Uterus (tissue), 3 donors: ENCODE measurements at regions not wholly inside any gene's neighbourhood (a gene's known extent, or its start where the extent isn't known, plus 50 kb on each side); places are given as distances from the start of the nearest gene placed in this dataset.

Experiments
- DNase-seq, 2 donors: peaks; one replicate each; pipeline ENCODE4 v3.0.0-alpha.2; 2019 to 2020
- H3K27ac ChIP-seq, 2 donors: fragments of 200-600 bp; sonication (generic); 1 replicate in 1 of 2; 2 replicates in 1 of 2; pipeline ENCODE4 v1.5.1; 2016 to 2018
- H3K27me3 ChIP-seq, 2 donors: fragments of 200-600 bp; sonication (generic); one replicate each; pipeline ENCODE4 v1.5.1; 2018 to 2019; ENCODE audit warnings: control low read depth in 1 of 2
- H3K36me3 ChIP-seq, 2 donors: fragments of 200-600 bp; sonication (generic); one replicate each; pipeline ENCODE4 v1.5.1; 2019; ENCODE audit warnings: control low read depth in 1 of 2
- H3K4me1 ChIP-seq, 2 donors: fragments of 200-600 bp; sonication (generic); one replicate each; pipeline ENCODE4 v1.5.1; 2018 to 2019; ENCODE audit warnings: control low read depth in 1 of 2
- H3K4me3 ChIP-seq, 2 donors: fragments of 200-600 bp; sonication (generic); 1 replicate in 1 of 2; 2 replicates in 1 of 2; pipeline ENCODE4 v1.5.1; 2018 to 2019; ENCODE audit warnings: mild to moderate bottlenecking in 1 of 2
- H3K9me3 ChIP-seq, 2 donors: fragments of 200-600 bp; sonication (generic); one replicate each; pipeline ENCODE4 v1.5.1; 2019; ENCODE audit warnings: control low read depth in 1 of 2
- POLR2A ChIP-seq, 2 donors: fragments of 450-650 bp; IDR thresholded peaks; one replicate each; pipeline ENCODE4 v1.6.1; 2016; ENCODE audit warnings: antibody characterized with exemption in 2 of 2, mild to moderate bottlenecking in 1 of 2, moderate library complexity in 1 of 2
- intact Hi-C: fragments of 100-400 bp; cut with DNase I; formaldehyde crosslinking; loops from one replicate; pipeline ENCODE4 v1.15.1; 2023; ENCODE audit warnings: low total_unique reads
- TF ChIP-seq, protein P1 (sequence below), 4 experiments: fragments of 200-600 bp in 2 of 4; fragments of 450-650 bp in 2 of 4; sonication (generic) in 2 of 4; IDR thresholded peaks; one replicate each; pipeline ENCODE4 v1.5.1; 2016 to 2019; ENCODE audit warnings: antibody characterized with exemption in 4 of 4, mild to moderate bottlenecking in 2 of 4, moderate library complexity in 1 of 4
- donor health status: DM: yes; HTN: yes; CAD: no.

DNA sequence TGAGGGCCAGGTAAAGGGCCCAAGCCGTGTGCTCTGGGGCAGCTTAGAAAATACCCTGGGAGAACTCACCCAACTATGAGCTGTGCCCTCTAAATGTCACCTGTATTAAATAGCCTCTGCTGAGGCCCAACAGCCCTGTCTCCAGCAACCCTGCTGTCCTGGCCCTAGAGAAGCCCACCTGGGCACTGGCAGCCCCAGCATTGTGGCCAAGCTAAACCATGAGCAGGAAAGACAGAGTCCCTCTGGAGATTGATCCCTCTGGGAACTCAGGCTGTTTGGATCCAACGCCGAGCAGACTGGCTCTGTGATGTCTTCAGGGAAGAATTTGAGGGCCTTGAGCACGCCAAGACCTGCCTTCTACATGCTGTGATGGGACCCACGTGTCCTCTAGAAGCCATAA, 126.5 kb downstream of the TTC32 start:
- intact Hi-C loops: no loop called here
- no peaks in the 10 kb centered on the region for H3K27me3 ChIP-seq
- no peak for TF ChIP-seq POLR2A (IDR thresholded peaks at IDR 0.05)
- TF ChIP-seq, protein P1, sequence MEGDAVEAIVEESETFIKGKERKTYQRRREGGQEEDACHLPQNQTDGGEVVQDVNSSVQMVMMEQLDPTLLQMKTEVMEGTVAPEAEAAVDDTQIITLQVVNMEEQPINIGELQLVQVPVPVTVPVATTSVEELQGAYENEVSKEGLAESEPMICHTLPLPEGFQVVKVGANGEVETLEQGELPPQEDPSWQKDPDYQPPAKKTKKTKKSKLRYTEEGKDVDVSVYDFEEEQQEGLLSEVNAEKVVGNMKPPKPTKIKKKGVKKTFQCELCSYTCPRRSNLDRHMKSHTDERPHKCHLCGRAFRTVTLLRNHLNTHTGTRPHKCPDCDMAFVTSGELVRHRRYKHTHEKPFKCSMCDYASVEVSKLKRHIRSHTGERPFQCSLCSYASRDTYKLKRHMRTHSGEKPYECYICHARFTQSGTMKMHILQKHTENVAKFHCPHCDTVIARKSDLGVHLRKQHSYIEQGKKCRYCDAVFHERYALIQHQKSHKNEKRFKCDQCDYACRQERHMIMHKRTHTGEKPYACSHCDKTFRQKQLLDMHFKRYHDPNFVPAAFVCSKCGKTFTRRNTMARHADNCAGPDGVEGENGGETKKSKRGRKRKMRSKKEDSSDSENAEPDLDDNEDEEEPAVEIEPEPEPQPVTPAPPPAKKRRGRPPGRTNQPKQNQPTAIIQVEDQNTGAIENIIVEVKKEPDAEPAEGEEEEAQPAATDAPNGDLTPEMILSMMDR (IDR thresholded peaks at IDR 0.05): no peak
- H3K4me3 ChIP-seq: no peak overlapping the region
- H3K27ac ChIP-seq: no peak overlapping the region
- no peaks in the 10 kb centered on the region for H3K9me3 ChIP-seq
- no peaks in the 10 kb centered on the region for H3K36me3 ChIP-seq
- no peak for DNase-seq
- H3K4me1 ChIP-seq: peaks cover 0 to 3% of the 10 kb centered on the region in 2 donors

DNA sequence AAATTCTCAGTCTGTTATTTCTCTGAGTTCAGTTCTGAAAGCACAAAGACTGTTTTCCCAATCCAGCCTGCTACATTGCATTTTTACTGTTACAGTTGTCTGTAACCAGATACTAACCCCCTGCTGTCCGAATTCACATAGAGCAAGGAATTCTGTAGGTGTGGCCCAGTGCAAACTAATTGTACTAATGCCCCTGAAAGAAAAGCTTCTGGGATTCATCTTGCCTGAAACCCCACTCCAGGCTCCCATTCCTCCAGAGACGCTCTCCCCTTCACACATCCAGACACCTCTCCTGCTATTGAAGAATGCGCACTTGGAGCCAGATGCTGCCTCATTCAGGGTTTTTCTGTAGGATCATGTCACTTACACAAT, 127.0 kb downstream of the TTC32 start:
- Histone ChIP-seq H3K4me3 (no peak overlapping the region), H3K9me3 (no peaks in the 10 kb centered on the region), H3K36me3 (no peaks in the 10 kb centered on the region), H3K27ac (no peak overlapping the region), H3K27me3 (no peaks in the 10 kb centered on the region), H3K4me1 (peaks cover 0 to 3% of the 10 kb centered on the region in 2 donors)
- DNase-seq: no peak
- TF ChIP-seq, protein P1 (IDR thresholded peaks at IDR 0.05): no peak
- no peak for TF ChIP-seq POLR2A (IDR thresholded peaks at IDR 0.05)
- intact Hi-C loops: no loop called here

DNA sequence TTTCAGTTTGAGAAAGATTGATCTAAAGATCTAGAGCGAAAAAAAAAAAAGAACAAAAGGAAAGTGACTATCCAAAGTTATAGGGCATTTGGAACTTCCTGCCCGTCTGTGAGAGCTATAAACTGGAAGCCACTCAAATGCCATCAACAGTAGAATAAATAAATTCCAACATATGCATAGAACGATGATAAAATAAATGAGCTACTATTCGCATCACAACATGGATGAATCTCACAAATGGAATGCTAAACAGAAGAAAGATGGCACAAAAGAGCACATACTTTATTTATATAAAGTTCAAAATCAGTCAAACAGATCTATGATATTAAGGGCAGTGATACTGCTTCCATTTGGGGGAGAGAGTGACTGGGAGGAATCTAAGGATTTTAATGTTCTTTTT, 128.8 kb downstream of the TTC32 start:
- TF ChIP-seq, protein P1 (IDR thresholded peaks at IDR 0.05): no peak
- TF ChIP-seq POLR2A (IDR thresholded peaks at IDR 0.05): no peak

DNA sequence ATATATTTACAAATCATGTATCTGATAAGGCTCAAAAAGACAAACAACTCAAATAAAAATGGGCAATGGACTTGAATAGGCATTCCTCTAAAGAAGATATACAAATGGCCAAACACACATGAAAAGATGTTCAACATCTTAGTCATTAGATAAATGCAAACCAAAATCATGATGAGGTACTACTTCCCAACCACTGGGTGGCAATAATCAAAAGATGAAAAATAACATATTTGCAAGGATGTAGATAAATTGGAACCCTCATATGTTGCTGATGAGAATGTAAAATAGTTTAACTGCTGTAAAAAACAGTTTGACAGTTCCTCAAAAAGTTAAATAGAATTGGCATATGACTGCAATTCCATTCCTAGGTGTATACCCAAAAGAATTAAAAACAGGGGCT, 132.3 kb downstream of the TTC32 start:
- intact Hi-C loops: no loop called here
- Histone ChIP-seq H3K36me3 (no peaks in the 10 kb centered on the region), H3K4me3 (no peak overlapping the region), H3K9me3 (no peaks in the 10 kb centered on the region), H3K27me3 (no peaks in the 10 kb centered on the region), H3K27ac (no peak overlapping the region), H3K4me1 (peaks cover 0 to 3% of the 10 kb centered on the region in 2 donors)
- no peak for TF ChIP-seq POLR2A (IDR thresholded peaks at IDR 0.05)
- TF ChIP-seq, protein P1 (IDR thresholded peaks at IDR 0.05): no peak
- DNase-seq: no peak

More for the DNA sequence above, 128.8 kb downstream of the TTC32 start:
- no peak overlapping the region for H3K27ac ChIP-seq
- no peak overlapping the region for H3K4me3 ChIP-seq
- no peaks in the 10 kb centered on the region for H3K9me3 ChIP-seq
- H3K27me3 ChIP-seq: no peaks in the 10 kb centered on the region
- peaks cover 0 to 3% of the 10 kb centered on the region in 2 donors for H3K4me1 ChIP-seq
- no peak for DNase-seq
- intact Hi-C loops: no loop called here
- no peaks in the 10 kb centered on the region for H3K36me3 ChIP-seq

DNA sequence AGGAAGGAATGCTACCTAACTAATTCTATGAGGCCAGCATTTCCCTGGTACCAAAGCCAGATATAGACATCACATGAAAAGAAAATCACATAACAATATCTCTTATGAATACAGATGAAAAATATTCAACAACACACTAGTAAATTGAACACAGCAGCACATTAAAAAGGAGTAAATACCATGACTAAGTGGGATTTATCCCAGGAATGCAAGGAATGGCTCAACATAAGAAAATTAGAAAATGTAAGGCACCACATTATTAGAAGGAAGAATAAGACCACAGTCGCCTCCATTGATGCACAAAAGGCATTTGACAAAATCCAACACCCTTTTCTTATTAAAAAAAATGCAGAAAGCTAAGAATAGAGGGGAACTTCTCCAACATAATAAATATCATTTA, 133.9 kb downstream of the TTC32 start:
- no peaks in the 10 kb centered on the region for H3K4me1 ChIP-seq
- no peak for DNase-seq
- no peaks in the 10 kb centered on the region for H3K36me3 ChIP-seq
- intact Hi-C loops: no loop called here
- TF ChIP-seq, protein P1 (IDR thresholded peaks at IDR 0.05): no peak
- TF ChIP-seq POLR2A (IDR thresholded peaks at IDR 0.05): no peak
- no peak overlapping the region for H3K27ac ChIP-seq
- H3K27me3 ChIP-seq: no peaks in the 10 kb centered on the region
- H3K9me3 ChIP-seq: no peaks in the 10 kb centered on the region
- H3K4me3 ChIP-seq: no peak overlapping the region
